Prostate gland (tissue), 2 donors: ENCODE measurements at regions not wholly inside any gene's neighbourhood (a gene's known extent, or its start where the extent isn't known, plus 50 kb on each side); places are given as distances from the start of the nearest gene placed in this dataset.

Experiments
- POLR2A ChIP-seq: fragments of 450-650 bp; IDR thresholded peaks from one replicate; pipeline ENCODE4 v1.6.1; 2016; ENCODE audit warnings: antibody characterized with exemption, mild to moderate bottlenecking
- TF ChIP-seq, protein P1 (sequence below), 4 experiments: fragments of 200-600 bp in 2 of 4; fragments of 450-650 bp in 2 of 4; sonication (generic) in 2 of 4; IDR thresholded peaks; 1 replicate in 3 of 4; 2 replicates in 1 of 4; pipeline ENCODE4 v1.5.1; 2016 to 2019; ENCODE audit warnings: antibody characterized with exemption in 4 of 4, mild to moderate bottlenecking in 2 of 4, moderate library complexity in 2 of 4

DNA sequence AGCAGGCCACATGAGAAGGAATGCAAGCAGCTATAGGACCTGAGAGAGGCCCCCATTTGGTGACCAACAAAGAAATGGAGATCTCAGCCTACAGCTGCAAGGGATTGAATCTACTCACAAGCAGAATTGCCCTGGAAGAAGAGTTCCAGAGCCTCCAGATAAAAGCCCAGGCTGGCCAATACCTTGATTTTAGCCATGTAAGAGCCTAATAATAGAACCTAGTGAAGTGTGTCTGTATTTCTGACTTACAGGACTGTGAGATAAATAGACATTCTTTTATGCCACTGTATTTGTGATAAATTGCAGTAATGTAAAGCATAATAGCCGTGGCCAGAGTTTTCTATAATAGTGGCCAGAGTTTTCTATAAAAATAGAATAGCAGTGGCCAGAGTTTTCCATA, 254.6 kb downstream of the PYDC2 start:
- TF ChIP-seq, protein P1, sequence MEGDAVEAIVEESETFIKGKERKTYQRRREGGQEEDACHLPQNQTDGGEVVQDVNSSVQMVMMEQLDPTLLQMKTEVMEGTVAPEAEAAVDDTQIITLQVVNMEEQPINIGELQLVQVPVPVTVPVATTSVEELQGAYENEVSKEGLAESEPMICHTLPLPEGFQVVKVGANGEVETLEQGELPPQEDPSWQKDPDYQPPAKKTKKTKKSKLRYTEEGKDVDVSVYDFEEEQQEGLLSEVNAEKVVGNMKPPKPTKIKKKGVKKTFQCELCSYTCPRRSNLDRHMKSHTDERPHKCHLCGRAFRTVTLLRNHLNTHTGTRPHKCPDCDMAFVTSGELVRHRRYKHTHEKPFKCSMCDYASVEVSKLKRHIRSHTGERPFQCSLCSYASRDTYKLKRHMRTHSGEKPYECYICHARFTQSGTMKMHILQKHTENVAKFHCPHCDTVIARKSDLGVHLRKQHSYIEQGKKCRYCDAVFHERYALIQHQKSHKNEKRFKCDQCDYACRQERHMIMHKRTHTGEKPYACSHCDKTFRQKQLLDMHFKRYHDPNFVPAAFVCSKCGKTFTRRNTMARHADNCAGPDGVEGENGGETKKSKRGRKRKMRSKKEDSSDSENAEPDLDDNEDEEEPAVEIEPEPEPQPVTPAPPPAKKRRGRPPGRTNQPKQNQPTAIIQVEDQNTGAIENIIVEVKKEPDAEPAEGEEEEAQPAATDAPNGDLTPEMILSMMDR (IDR thresholded peaks at IDR 0.05): no peak
- no peak for TF ChIP-seq POLR2A
